ENCODE measurements at regions not wholly inside any gene's neighbourhood (a gene's known extent, or its start where the extent isn't known, plus 50 kb on each side); places are given as distances from the start of the nearest gene placed in this dataset.
"Not testable (repeated sequence)": the region's sequence is repeated elsewhere in the genome, so short reads cannot be mapped to it uniquely, and the experiment has no call there.

- DNase-seq: not testable (repeated sequence)
These were observed 873.0 kb upstream of the KLHL1 start for GRCh38 chr13:70981219-70981618.

- DNase-seq: no peak
These were observed 861.1 kb upstream of the KLHL1 start for GRCh38 chr13:70969321-70969720.

- DNase-seq: no peak
These were observed 859.3 kb upstream of the KLHL1 start for GRCh38 chr13:70967564-70967963.

- no peak for DNase-seq
These were observed 856.6 kb upstream of the KLHL1 start for GRCh38 chr13:70964874-70965273.

GRCh38 chr13:70964124-70964523, 855.9 kb upstream of the KLHL1 start:
- DNase-seq: no peak

GRCh38 chr13:70960841-70961443, 852.7 kb upstream of the KLHL1 start:
- peak; percentile 56 for DNase-seq

GRCh38 chr13:70959035-70959775, 851.0 kb upstream of the KLHL1 start:
- no peak for DNase-seq

- no peak for DNase-seq
These were observed 847.6 kb upstream of the KLHL1 start for GRCh38 chr13:70955887-70956286.

- DNase-seq: no peak
These were observed 842.4 kb upstream of the KLHL1 start for GRCh38 chr13:70950664-70951063.

GRCh38 chr13:70945506-70945905, 837.3 kb upstream of the KLHL1 start:
- DNase-seq: no peak

- no peak for DNase-seq
These were observed 833.2 kb upstream of the KLHL1 start for GRCh38 chr13:70941454-70941853.

- no peak for DNase-seq
These were observed 830.2 kb upstream of the KLHL1 start for GRCh38 chr13:70938462-70938861.

- DNase-seq: no peak
These were observed 824.3 kb upstream of the KLHL1 start for GRCh38 chr13:70932511-70932910.

GRCh38 chr13:70923863-70924752, 815.9 kb upstream of the KLHL1 start:
- DNase-seq: no peak

GRCh38 chr13:70911286-70911685, 803.0 kb upstream of the KLHL1 start:
- no peak for DNase-seq

GRCh38 chr13:70908795-70909194, 800.5 kb upstream of the KLHL1 start:
- no peak for DNase-seq

GRCh38 chr13:70905035-70905434, 796.8 kb upstream of the KLHL1 start:
- no peak for DNase-seq

GRCh38 chr13:70896136-70896535, 787.9 kb upstream of the KLHL1 start:
- DNase-seq: no peak

- no peak for DNase-seq
These were observed 787.3 kb upstream of the KLHL1 start for GRCh38 chr13:70895599-70895998.

- no peak for DNase-seq
These were observed 786.0 kb upstream of the KLHL1 start for GRCh38 chr13:70894258-70894657.

GRCh38 chr13:70893832-70894231, 785.6 kb upstream of the KLHL1 start:
- no peak for DNase-seq

- no peak for DNase-seq
These were observed 782.0 kb upstream of the KLHL1 start for GRCh38 chr13:70890289-70890688.

GRCh38 chr13:70889163-70889562, 780.9 kb upstream of the KLHL1 start:
- no peak for DNase-seq

- no peak for DNase-seq
These were observed 775.9 kb upstream of the KLHL1 start for GRCh38 chr13:70884196-70884595.
